GM18519 (cell line): ENCODE measurements at regions not wholly inside any gene's neighbourhood (a gene's known extent, or its start where the extent isn't known, plus 50 kb on each side); places are given as distances from the start of the nearest gene placed in this dataset.

Experiments
- ATAC-seq: cut with Tn5 transposase; IDR thresholded peaks from one replicate; pipeline ENCODE4 v1.9.1; 2021; ENCODE audit warnings: mild to moderate bottlenecking, moderate library complexity; ENCODE audit not compliant: unreplicated experiment, low FRiP score

DNA sequence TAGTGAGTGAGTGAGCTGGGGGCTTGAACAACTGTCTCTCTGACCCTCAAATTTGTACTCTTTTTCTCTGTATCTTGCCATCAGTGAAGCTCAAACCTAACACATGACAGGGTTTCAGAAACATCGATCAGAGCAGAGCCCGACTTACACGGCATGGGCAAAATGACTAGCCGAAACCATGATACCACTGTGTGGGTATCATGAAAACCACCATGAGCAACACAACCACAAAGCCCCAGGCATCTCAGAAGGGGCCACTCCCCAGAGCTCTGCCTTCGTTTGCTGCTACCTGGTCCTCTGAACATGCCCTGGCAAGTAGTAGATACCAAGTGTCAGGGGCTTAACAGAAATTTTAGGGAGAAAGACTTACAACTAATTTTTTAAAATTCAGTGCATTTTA, 308.5 kb downstream of the WDR11 start:
- ATAC-seq: no peak

DNA sequence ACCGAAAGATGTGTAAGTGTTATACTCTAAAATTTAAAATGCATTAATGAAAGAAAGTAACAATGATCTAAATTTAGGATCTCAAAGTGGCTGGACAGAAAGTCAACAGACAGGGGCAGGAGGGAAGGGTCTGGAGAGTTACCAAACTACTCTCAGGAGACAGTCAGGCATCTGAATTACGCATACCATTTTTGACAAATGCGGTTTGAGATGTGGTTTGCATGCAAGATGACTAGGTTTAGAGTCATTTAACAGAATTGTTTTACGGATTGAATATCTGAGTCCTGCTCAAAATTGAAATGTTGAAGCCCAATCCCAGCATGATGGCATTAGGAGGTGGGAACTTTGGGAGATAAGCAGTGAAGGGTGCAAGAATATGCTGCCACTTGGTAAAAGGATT, 314.1 kb downstream of the WDR11 start:
- ATAC-seq: no peak

DNA sequence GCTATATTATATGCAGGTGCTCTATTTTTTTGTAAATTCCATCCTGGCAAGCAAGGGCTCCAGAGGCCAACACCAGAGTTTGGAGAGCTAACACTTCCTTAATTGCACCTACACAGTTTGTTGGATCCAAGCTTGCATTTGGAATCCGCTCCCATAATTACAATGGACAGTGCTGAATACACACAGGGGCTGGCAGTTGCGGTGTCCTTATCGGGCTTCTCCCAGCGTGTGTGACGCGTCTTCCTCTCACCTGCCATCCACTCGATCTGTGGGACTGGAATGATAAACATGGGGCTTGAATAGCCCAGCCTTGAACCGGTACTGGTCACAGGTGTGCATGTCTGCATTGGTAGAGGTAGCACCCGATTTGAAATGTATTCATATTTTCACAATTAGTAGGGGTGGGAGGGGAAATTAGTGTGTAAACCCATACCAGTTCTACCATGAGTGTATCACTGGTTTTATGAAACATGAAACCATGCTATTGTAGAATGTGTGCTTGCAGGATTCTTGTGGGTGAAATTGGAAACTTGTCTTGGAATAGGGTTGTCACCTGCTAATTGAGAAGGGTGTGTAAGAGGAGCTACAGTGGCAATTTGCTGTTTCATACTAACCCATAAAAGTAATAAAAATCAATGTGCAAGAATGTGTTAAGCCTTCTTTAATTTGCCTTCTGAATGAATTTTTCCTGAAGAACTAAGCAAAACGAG, 316.5 kb downstream of the WDR11 start:
- ATAC-seq: no peak

DNA sequence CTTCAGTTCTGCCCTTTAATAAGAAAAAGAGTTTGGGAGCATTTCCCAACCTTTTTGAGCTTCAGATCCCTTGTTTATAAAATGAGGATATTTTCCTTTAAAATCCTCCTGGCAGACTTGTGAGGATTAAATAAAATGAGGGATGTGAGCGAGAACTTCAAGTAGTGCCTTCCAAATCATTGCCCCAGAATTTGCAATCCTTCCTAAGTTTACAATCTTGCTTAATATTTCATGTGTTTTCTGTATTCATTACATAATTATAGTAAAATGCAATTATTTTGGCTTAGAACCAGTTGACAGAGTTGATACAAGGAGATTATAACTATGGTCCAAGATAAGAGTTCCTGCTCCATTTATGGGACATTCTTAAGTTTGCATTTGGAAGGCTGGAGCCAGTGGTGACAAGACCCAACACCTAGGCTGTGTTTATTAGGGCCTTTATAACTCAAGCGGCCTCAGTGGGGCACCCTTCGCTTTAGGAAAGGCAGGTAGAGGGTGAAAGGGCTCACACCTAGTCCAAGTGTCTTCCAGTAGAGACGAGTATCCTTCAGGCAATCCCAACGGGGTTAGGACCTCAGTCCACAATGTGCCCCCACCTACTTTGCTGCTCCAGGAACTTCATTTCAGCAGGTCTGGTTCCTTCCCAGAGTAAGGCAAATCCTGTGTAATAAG, 317.5 kb downstream of the WDR11 start:
- no peak for ATAC-seq

DNA sequence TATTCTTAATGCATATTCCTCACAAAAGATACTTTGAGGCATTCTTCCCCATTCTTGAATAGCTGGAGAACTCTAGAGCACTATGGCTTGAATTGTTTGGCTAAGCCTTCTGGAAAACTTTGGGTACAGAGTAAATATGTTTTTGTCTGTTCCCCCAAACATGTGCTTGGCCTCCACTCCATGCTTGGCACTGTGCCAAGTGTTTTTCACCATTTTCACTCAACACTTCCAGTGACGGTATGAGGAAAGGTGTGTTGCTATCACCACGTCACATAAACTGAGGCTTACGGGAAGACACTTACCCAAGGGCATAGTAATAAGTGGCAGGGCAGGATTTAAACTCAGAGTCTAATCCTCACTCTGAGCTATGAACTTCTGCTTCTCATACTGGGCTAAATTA, 318.2 kb downstream of the WDR11 start:
- ATAC-seq: no peak

DNA sequence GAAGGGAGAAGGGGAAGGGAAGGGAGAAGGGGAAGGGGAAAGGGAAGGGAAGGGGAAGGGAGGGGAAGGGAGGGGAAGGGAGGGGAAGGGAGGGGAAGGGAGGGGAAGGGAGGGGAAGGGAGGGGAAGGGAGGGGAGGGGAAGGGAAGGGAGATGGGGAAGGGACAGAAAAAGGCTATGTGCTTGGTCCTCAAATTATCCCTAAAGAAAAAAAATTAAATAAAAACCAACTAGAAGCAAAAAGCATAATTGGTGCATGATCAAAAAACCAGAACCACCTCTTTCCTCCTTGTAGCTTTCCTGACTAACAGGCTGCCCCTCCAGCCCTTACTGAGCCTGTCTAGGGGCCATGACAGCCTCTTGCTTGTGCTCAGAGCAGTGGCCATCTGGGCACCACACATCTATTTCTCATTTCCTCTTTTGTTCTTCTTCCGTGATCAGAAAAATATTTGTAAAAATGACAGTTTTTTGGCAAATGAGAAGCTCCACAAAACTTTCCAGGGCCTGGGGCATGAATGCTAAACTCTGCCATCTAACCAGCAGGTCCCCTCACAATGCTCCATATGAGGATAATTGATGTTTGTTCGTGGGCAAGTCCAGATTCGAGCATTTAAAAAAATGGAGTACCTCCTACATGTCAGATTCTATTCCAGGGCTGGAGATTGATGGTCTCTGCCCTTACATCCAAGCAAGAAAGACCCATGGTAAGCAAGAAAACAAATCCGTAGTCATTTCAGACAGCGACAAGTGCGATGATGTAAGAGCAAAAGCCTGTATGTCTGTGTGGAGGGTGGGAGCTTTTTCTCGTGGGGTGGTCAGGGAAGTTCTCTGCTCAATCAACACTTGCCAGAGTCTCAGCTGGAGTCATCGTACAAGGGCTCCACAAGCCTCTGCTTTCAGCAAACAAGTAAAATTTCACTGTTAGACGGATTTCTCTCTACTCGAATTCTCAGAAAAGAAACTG, 320.9 kb downstream of the WDR11 start:
- no peak for ATAC-seq

DNA sequence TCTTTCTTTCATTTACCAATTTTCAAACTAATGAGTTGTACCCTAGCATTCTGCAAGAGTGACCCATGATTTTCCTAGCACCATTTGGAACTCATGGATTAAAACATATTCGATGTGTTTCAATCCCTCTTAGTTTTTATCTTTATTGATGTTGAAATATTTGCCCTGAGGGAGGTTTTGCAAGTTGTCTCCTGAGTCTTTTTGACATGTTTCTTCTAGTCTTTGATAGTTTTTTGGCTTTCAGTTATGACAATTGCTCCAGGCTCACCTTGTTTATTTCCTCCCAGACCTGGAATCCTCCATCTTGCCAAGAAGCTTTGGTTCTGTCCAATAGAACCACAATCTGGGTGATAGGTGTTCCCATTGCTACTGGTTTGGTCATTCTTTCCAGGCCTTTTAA, 327.8 kb downstream of the WDR11 start:
- no peak for ATAC-seq

DNA sequence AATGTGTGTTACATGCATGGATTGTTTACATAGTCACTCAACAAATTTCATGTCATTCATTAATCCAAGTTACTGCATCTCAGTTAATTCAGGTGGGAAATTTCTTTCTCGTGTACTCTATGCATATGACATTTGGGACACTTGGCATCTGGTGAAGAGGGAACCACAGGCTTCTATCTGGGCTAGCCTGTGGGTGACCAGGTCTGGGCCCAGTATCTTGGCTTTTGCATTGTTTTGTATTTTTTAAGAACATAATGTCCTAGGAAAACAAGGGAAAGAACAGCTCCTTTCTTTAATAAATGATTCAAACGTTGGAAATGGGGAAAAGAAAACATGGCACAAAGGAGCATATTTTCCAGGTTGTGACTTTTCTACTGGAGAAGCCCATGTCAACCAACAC, 331.1 kb downstream of the WDR11 start:
- ATAC-seq: no peak

DNA sequence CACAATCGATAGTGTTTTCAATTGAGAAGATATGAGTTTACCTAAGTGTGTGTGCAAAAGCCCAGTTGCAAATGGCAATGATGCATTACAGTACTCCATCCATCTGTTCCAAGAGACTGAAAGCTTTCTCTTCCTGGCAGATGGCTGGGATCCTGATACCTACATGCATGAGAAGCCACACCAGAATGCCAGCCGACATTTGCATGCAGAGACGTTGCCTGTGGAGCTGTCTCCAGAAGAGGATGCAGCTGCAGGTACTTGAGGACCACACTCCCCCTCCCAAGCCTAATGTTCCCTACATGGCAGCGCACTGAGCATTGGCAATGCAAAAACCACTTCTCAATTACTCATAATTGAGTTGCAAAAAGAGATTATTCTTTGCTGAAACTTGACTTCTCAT, 332.1 kb downstream of the WDR11 start:
- no peak for ATAC-seq

DNA sequence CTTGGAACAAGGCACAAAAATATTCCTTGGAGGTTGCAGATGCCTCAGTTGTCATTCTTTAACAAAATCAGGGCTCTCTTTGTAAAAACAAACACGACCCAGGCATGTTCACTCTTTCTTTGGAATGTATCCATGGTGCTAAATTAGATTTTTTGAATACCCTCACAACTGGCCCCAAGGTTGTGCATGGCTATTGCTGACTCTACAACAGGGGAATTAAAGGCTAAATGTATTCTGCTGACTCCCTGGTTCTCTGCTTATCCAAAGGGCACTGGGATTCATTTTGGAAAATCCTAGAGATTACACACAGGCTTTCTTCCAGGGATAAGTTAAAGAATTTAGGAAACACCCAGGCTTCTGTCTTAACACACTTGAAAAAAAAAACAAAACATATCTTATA, 332.5 kb downstream of the WDR11 start:
- no peak for ATAC-seq

DNA sequence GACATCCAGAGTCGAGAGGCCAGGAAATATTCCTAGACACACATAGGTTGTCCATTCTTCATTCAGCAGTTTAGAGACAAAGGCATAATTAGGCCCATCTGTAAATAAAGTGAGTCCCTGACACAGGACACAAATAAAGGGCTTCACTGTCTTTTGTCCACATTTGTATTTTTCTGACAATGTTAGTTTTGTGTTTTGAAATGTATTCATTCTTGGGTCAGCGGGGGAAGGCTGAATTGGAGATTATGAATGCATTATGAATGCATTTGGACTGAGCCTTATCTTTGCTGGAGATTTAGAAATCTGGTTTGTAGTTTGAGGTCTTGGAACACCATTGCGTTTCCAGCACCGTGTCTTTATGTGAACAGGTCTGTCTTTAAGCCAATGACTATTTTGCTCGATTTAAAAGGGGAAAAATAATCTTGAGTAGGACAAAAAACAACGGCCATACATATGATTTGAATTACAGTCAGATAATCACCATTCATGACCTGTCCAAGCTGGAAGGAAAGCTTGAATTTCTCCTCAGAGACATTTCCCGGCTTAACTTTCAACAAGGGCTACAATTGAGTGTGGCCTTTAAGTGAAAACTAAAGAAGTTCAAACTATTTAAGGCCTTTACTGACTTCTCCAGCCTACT, 334.8 kb downstream of the WDR11 start:
- ATAC-seq: no peak

DNA sequence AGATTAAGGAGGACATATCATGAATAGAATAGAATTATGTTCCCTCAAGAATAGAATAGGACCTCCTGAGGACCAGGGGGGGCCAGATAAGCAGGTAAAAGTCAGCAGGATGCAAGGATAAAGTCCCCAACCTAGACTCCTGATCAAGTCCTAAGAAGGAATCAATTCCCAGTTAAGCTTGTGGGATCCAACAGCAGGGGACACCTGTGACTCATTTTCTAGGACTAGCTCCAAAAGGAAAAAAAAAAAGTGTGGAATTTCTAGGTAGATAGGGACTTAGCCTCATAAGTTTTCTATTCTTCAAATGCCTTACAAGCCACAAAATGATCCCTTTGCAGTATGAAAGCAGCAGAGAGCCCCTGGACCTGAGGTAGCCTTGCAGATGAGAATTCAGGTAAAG, 336.2 kb downstream of the WDR11 start:
- ATAC-seq: no peak

DNA sequence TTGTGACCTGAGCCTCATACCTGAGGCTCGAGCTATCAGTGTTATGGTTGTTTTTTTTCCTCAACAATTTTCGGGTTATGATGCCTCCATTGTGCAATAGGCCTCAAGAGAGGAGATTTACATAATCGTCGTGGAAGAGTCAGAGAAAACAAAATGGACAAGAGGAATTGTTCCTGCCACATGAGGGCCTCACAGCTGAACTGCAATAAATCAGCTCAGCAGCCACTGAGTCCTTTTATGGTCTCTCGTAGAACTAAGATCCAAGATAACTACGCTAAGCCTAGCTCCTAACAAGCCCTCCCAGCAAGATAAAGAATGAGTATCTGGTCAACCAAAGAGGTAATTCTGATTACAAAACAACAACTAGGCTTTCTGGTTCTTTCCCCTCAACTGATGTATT, 336.8 kb downstream of the WDR11 start:
- no peak for ATAC-seq

DNA sequence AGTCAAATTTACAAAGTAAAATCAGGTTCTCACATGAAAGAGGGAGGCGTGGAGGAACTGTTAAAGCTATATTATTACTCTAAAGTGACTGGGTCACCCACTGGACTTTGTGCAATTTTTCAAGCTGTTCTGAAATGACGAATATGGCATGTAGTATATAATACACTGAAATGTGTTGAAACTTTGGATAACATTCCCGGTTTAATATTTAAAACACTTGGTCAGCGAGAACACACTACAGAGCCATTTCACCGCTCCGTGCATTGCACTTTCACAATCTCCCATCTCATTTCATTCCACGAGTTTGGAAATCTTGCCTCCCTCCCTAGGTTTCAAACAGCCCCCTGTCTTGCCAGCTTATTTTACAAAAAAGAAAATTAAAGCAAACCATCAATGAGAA, 337.9 kb downstream of the WDR11 start:
- no peak for ATAC-seq

DNA sequence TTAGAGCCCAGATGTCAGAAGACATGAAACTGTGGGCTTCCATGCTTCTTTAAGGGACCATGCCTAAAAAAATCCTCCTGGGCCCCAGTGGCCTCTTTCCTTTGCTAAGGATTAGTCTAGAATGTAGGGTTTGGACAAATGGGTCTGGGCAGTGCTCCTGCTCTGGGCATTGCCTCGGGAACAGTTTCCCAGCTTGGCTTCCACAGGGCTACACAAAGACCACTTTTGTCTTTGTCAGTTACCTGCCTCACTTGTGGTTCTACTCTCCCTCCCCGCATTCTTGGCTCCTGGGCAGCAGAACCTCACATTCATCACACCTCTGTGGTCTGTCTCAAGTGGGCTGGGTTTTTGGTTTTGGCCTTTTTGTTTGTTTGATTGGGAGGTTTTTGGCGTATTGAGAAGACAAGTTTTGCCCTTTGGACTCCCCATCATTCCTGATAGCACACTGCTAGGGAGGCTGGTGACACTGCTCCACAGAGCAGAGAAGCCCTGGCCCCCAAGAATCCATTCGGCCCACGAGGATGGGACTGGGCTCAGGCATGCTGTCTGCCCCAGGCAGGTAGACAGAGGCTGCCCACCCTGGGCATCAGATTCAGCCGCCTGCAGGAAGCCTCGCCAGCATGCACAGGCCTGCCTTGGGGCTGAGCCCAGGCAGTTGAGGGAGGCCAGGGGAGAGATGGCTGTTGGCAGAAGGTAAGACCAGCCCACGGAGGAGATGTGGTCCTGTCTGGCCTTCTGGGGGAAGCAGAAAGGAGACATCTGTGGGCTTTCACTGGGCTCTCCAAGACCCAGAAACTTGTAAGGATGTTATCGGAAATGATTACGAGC, 343.7 kb downstream of the WDR11 start:
- no peak for ATAC-seq

DNA sequence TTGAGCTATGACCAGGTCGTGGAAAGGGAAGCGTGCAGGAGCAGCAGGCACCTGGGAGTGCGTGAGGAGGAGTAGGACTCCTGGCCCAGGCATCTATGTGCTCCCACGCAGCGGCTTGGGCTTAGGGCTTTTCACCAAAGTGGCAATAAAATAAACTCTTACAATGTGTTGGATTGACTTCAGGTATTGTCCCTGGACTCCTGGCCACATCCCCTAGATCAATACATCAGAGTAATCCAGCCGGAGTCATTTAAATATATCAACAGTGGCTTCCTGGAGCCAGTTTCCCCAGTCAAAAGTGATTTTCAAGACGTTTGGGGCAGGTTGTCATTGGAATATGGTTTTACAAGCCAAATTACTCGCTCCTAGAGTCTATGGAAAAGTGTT, 344.4 kb downstream of the WDR11 start:
- ATAC-seq: no peak

DNA sequence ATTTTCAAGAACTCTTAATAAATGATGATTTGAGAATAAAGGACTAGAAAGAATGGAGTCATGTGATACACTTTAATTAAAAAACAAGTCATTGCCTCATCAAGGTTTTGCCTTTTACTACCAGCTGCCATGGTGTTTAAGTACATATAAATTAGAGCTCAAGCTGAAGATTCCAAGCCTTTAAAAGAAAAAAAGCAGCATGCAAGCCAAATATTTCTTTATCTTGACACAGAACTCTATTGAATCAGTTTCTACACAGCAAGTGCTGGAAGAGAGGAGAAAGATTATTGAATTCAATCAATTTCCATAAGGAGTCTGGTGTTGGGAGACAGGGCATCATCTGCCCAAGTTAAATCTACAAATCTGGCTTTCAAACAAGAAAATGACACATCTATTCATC, 347.9 kb downstream of the WDR11 start:
- ATAC-seq: no peak

DNA sequence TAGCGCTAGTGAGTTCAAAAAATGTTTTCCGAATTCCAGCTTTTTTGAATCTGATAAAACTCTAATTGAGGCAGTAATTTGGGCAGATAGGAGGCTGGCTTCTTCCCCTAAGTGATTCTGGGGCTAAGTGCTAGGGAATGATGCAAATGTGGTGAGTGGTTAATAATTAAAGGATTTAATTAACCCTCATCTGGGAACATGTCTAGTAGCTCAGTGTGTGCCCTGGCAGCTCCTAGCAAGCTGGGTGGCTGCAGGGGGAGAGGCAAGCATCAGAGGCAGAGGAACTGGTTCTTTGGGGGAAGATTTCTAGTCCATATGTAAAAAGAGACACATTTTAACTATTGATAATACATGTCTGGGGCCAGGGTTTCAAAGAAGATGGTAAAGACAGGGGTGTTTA, 354.5 kb downstream of the WDR11 start:
- no peak for ATAC-seq

DNA sequence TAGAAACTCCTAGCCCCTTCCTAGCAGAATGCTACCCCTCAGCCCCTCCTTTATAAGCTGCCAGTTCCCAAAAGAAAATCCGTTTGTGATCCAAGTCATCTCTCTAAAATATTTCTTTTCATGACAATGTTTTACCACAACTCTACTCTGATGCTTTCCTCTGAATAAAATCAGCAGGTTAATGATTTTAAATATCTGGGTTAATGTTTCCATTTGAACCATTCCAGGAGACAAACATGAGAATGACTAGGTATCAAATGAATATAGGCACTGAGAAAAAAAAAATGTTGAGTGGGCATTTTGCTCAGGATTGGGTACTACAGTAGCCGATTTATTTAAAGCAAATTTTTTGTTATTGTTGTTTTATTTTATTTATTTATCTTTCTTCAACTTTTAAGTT, 360.3 kb downstream of the WDR11 start:
- no peak for ATAC-seq

DNA sequence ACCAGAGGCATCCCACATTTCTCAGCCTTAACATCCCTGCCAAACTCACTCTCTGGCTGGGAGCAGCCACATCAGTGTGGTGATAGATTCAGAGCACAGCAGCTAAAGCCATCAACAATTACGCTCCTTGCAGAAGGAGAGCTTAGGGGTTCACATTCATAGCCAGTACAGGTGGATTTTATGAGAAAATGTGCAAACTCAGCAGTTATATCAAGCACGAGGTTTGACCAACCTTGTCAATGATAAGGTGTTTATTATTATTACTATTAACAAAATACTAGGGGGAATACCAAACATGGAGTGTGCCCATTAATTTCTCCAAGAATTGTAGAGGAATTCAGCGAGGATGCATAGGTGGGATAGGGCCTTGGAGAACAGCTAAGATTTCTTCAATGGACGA, 362.3 kb downstream of the WDR11 start:
- no peak for ATAC-seq
